GM19395 (cell line): ENCODE measurements at regions not wholly inside any gene's neighbourhood (a gene's known extent, or its start where the extent isn't known, plus 50 kb on each side); places are given as distances from the start of the nearest gene placed in this dataset.

Source experiments
- ATAC-seq: cut with Tn5 transposase; IDR thresholded peaks from one replicate; pipeline ENCODE4 v1.9.1; 2021; ENCODE audit warnings: mild to moderate bottlenecking, moderate library complexity; ENCODE audit not compliant: unreplicated experiment

- no peak for ATAC-seq
These were observed 207.6 kb downstream of the CETN3 start for GRCh38 chr5:90201923-90202322.

- no peak for ATAC-seq
These were observed 216.3 kb downstream of the CETN3 start for GRCh38 chr5:90193185-90193822.

- no peak for ATAC-seq
These were observed 218.1 kb downstream of the CETN3 start for GRCh38 chr5:90191352-90192045.

- ATAC-seq: no peak
These were observed 223.6 kb downstream of the CETN3 start for GRCh38 chr5:90185897-90186468.

GRCh38 chr5:90184764-90185163 is 224.8 kb downstream of the CETN3 start:
- ATAC-seq: no peak

- ATAC-seq: no peak
These were observed 226.8 kb downstream of the CETN3 start for GRCh38 chr5:90182726-90183125.

- ATAC-seq: no peak
These were observed 235.3 kb downstream of the CETN3 start for GRCh38 chr5:90174236-90174635.

- no peak for ATAC-seq
These were observed 236.1 kb downstream of the CETN3 start for GRCh38 chr5:90173299-90174030.

- ATAC-seq: no peak
These were observed 238.1 kb downstream of the CETN3 start for GRCh38 chr5:90171466-90171865.

GRCh38 chr5:90170261-90170660 is 239.3 kb downstream of the CETN3 start:
- ATAC-seq: no peak

GRCh38 chr5:90169078-90169477 is 240.5 kb downstream of the CETN3 start:
- ATAC-seq: no peak

GRCh38 chr5:90168399-90168798 is 241.2 kb downstream of the CETN3 start:
- no peak for ATAC-seq

GRCh38 chr5:90166816-90167215 is 242.7 kb downstream of the CETN3 start:
- no peak for ATAC-seq

GRCh38 chr5:90162324-90162723 is 247.2 kb downstream of the CETN3 start:
- ATAC-seq: no peak

- ATAC-seq: peak; percentile 75
These were observed 248.1 kb downstream of the CETN3 start for GRCh38 chr5:90161414-90161813.

GRCh38 chr5:90158131-90158530 is 251.4 kb downstream of the CETN3 start:
- ATAC-seq: no peak

- no peak for ATAC-seq
These were observed 256.5 kb downstream of the CETN3 start for GRCh38 chr5:90153031-90153430.

- no peak for ATAC-seq
These were observed 264.8 kb downstream of the CETN3 start for GRCh38 chr5:90144625-90145327.

GRCh38 chr5:90142541-90142940 is 267.0 kb downstream of the CETN3 start:
- no peak for ATAC-seq

- no peak for ATAC-seq
These were observed 267.6 kb downstream of the CETN3 start for GRCh38 chr5:90141984-90142383.

GRCh38 chr5:90136952-90137528 is 272.5 kb downstream of the CETN3 start:
- no peak for ATAC-seq
